NCI-H2029 treated with DMSO at 0.1 percent for 48 hours (cell line): ENCODE measurements at regions not wholly inside any gene's neighbourhood (a gene's known extent, or its start where the extent isn't known, plus 50 kb on each side); places are given as distances from the start of the nearest gene placed in this dataset.

ENCODE experiments used
- DNase-seq: peaks from one replicate; lab custom pipeline; 2025; lab: John Stamatoyannopoulos, UW

- peak; percentile 67 for DNase-seq
These were observed 284.5 kb downstream of the ZNF608 start for GRCh38 chr5:124461941-124462340.

- no peak for DNase-seq
These were observed 285.3 kb downstream of the ZNF608 start for GRCh38 chr5:124461157-124461556.

DNA sequence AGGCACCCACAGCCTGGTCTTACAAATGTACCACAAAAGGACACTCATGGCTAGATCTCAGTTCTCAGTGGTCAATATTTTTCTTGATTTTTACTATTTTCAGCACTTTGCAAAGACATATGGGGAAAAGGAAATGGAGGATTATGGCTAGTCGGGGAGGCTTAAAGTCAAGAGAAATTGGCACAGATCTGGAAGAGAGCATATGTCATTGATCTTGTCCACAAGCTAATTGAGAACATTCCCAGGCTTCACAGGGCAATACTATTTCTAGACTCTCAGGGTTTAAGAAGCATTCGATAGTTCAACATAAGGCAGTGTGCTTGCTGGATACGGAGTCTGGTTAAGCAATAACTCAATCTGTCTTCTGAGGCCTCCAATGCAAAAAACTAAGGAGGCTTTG is 285.8 kb downstream of the ZNF608 start:
- no peak for DNase-seq

- no peak for DNase-seq
These were observed 286.5 kb downstream of the ZNF608 start for GRCh38 chr5:124459984-124460383.

DNA sequence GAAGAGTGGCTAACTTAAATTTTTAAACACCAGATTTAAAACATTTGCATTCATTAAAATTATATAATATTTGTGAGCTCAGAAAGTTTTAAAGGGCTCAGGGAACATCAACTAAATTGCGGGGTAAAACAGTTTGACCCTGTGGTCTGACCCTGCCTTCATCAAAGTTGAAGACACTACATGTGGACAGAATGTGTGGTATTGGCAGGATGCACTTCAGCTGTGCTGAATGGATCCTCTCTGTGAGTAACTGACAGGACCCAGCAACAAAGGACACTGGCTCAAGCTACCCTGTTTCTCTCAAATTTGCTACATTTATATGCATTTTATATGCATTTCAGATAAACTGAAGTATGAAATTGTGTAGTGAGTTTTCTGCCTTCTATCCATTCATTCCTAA is 288.5 kb downstream of the ZNF608 start:
- no peak for DNase-seq

GRCh38 chr5:124457101-124457500 is 289.3 kb downstream of the ZNF608 start:
- no peak for DNase-seq

- no peak for DNase-seq
These were observed 290.2 kb downstream of the ZNF608 start for GRCh38 chr5:124456249-124456648.

DNA sequence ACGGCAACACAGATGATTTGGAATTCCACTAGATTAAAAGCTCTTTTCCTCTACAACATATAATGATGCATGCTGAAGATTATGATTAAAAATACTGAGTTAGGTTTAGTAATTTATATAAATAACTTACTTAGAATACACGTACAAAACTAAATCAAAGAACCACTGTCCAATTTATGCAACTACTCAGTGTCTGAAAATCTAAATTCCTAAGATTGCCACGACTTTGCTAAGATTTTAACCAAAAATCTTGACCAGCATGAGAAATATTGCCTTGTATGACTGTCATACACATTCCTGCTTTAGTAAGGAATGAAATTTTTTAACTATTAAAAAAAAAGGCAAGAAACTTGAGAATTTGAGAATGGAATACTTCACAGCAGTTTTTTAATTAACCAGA is 292.4 kb downstream of the ZNF608 start:
- no peak for DNase-seq

DNA sequence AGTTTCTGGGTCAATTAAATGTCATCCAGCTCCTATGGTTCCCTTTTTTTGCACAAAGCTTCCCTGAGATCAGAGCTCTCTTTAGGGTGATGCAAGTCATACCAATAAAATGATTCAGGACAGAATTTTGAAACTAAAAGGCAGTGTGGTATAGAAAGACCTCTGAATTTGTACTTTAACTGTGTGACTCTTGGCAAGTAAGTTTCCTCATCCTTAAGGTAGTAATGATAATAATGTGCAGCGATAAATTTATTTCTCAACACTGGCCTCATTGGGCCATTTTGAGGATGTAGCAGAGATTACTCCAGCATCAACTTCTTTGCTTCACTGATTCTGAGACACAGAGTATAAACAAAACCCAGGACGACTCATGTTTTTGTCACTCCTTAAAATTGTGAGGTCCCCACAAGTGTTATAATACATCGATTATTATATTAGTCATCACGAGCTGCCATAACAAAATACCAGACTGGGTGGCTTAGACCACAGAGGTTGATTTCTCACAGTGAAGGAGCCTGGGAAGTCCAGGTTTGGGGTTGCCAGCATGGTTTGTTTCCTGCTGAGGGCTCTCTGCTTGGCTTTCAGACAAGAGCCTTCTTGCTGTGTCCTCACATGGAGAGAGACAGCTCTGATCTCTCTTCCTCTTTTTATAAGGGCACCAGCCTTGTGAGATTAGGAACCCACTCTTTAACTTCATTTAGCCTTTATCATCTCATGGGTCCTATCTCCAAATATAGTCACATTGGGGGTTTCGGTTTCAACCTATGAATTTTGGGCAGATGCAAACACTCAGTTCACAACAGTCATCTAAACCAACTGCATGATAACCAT is 293.0 kb downstream of the ZNF608 start:
- DNase-seq = no peak

DNA sequence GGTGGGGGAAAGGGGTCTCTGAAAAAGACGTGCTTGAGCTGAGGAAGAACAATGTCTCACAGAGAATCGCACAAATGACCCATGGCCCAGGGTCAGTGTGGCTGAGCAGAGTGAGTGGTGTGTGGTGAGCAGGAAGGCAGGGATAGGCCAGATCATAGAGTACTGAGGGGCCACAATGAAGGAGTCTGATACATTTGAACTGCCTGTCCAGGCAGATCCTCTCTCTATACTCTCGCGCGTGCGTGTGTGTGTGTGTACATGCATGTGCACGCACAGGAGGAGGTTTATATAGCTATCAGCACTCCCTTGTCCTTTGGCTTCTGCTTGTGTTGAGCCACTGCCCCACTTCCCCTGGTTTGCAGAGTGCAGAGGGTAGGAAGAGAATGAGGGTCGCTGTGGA is 294.0 kb downstream of the ZNF608 start:
- no peak for DNase-seq

DNA sequence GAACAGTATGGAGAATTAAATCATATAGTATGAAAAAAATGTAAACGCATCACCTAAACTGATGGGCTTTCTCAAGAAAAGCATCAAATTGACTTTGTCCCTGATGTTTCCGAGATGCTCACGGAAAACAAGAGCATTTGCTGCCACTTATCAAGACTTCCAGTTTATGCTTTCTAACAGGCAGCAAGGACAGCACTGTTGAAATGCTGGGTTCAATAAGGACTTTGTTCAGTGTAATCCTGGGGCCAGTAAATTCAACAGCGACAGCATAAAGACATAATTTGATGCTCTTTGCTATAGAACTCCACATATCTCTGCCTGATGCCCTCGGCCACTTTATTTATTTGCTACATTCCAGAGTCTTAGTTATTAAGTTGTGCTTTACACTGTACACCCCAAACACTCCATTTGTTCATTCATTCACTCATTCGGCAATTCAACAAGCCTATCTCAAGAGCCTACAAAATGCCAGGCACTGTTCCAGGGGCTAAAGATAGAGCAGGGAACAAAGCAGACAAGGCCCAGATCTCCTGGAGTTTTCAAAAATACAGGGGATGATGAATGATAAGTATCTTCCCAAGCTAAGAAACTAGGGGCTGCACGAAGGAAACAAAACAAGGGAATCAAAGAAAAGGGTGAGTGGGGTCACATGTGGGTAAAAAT is 294.6 kb downstream of the ZNF608 start:
- DNase-seq = no peak

DNA sequence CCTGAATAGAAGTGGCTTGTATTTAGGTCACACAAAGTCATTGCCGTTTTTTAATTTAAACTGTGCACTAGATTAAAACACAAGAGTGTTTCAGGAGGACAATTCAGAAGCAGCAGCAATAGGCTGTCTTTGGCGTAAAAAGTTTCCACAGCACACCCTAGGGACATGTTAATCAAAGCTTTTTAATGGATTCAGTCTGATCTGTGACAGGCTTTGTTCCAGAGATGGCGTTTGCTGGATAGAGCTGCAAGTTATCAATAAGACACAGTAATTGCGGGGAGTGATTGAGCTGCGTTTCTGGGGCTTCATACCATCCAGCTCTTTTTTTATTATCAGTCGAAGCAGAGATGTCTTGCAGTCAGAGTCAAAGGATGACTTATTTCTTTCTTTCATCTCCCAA is 300.3 kb downstream of the ZNF608 start:
- DNase-seq = no peak

- no peak for DNase-seq
These were observed 301.3 kb downstream of the ZNF608 start for GRCh38 chr5:124445070-124445619.

- no peak for DNase-seq
These were observed 302.2 kb downstream of the ZNF608 start for GRCh38 chr5:124444147-124444775.

GRCh38 chr5:124440471-124440870 is 306.0 kb downstream of the ZNF608 start:
- DNase-seq = no peak

- DNase-seq = no peak
These were observed 306.8 kb downstream of the ZNF608 start for GRCh38 chr5:124439609-124440008.

DNA sequence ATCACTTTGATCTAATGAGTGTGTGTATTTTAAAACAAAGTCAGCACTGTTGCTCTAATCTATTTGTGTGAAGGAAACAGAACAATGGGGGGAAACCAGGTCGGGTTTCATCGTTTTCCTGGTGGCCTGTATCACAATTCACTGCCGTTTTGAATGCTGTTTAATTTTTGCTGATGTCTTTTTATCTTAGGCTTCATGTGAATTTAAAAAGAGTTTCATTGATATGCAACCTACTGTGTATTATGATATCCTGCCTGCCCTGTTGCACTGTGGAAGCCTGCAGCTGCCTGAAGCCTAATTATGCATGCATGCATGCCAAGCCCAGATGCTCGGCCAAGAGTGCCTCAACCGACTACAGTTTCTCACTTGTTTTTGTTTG is 307.5 kb downstream of the ZNF608 start:
- DNase-seq = no peak

- no peak for DNase-seq
These were observed 308.2 kb downstream of the ZNF608 start for GRCh38 chr5:124438026-124438902.

DNA sequence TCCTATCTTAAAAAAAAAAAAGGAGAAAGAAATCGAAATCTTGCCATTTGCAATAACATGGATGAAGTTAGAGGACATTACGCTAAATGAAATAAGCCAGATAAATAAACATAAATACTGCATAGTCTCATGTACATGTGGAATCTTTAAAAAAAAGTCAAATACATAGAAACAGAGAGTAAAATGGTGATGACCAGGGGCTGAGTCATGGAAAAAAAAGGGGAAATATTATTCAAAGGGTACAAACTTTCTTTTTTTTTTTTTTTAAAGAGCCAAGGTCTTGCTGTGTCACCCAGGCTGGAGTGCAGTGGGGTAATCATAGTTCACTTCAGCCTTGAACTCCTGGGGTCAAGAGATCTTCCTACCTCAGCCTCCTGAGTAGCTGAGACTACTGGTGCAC is 310.1 kb downstream of the ZNF608 start:
- no peak for DNase-seq

- no peak for DNase-seq
These were observed 313.3 kb downstream of the ZNF608 start for GRCh38 chr5:124433170-124433569.

- DNase-seq = no peak
These were observed 324.9 kb downstream of the ZNF608 start for GRCh38 chr5:124421584-124421983.

DNA sequence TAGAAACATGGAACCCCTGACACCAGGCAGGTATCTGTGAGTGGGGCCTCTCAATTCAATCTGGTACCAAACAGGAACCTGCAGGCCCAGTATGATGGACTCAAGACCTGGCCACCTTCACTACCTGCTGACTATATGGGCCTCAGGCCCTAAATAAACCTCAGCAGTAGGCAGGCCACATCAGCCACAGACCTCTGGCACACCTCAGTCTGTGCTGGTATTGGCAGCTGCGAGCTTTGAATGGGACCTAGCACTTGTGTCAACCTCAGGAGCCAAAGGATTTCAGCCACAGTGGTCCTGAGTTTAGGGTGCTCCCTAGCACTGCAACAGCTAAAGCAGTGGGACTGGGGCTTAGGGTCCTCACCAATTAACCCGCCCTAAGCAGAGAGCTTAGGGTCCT is 325.5 kb downstream of the ZNF608 start:
- DNase-seq = no peak
